H9 (cell line): ENCODE measurements at regions not wholly inside any gene's neighbourhood (a gene's known extent, or its start where the extent isn't known, plus 50 kb on each side); places are given as distances from the start of the nearest gene placed in this dataset.

Experiments used
- DNase-seq: peaks from one replicate; pipeline ENCODE4 v3.0.0-alpha.2; 2017
- H2AFZ ChIP-seq: one replicate; pipeline ENCODE4 v1.6.1; 2013; ENCODE audit warnings: mild to moderate bottlenecking, low read length, control low read depth, moderate library complexity
- H2AK5ac ChIP-seq: 2 replicates; pipeline ENCODE4 v1.6.1; 2013; ENCODE audit warnings: low read length, control low read depth, mixed read lengths; ENCODE audit not compliant: insufficient read length
- H2BK120ac ChIP-seq: one replicate; pipeline ENCODE4 v1.6.1; 2013; ENCODE audit warnings: low read depth, mild to moderate bottlenecking, low read length, control low read depth, inconsistent platforms; ENCODE audit not compliant: poor library complexity, severe bottlenecking
- H2BK12ac ChIP-seq: 2 replicates; pipeline ENCODE4 v1.6.1; 2013; ENCODE audit warnings: low read length, control low read depth, mixed read lengths, low read depth; ENCODE audit not compliant: insufficient read length
- H2BK15ac ChIP-seq: 2 replicates; pipeline ENCODE4 v1.6.1; 2013; ENCODE audit warnings: low read depth, low read length, control low read depth
- H2BK20ac ChIP-seq: one replicate; pipeline ENCODE4 v1.6.1; 2013; ENCODE audit warnings: low read depth, mild to moderate bottlenecking, low read length, control low read depth, inconsistent platforms; ENCODE audit not compliant: poor library complexity, severe bottlenecking
- H2BK5ac ChIP-seq: 2 replicates; pipeline ENCODE4 v1.6.1; 2013; ENCODE audit warnings: low read length, control low read depth, mixed read lengths; ENCODE audit not compliant: insufficient read length
- H3K14ac ChIP-seq: 2 replicates; pipeline ENCODE4 v1.6.1; 2013; ENCODE audit warnings: low read length, control low read depth; ENCODE audit not compliant: insufficient read depth
- H3K18ac ChIP-seq: 2 replicates; pipeline ENCODE4 v1.6.1; 2013; ENCODE audit warnings: low read depth, mild to moderate bottlenecking, mixed read lengths, low read length, control low read depth; ENCODE audit not compliant: insufficient read length
- H3K23ac ChIP-seq: 2 replicates; pipeline ENCODE4 v1.6.1; 2013; ENCODE audit warnings: low read length, control low read depth, mixed read lengths, low read depth; ENCODE audit not compliant: insufficient read length
- H3K23me2 ChIP-seq: 2 replicates; pipeline ENCODE4 v1.6.1; 2013; ENCODE audit warnings: low read depth, mild to moderate bottlenecking, mixed read lengths, low read length, control low read depth; ENCODE audit not compliant: insufficient read length, poor library complexity, severe bottlenecking
- H3K27ac ChIP-seq: 2 replicates; pipeline ENCODE4 v1.5.1; 2013; ENCODE audit warnings: low read length, control low read depth, mixed read lengths, low read depth; ENCODE audit not compliant: insufficient read length
- H3K27me3 ChIP-seq: 2 replicates; pipeline ENCODE4 v1.6.1; 2013; ENCODE audit warnings: low read length, control low read depth, inconsistent platforms; ENCODE audit not compliant: insufficient read depth
- H3K4ac ChIP-seq: 2 replicates; pipeline ENCODE4 v1.6.1; 2013; ENCODE audit warnings: low read depth, mild to moderate bottlenecking, control low read depth, inconsistent platforms, low read length, moderate library complexity
- H3K4me1 ChIP-seq: 2 replicates; pipeline ENCODE4 v1.6.1; 2013; ENCODE audit warnings: low read length, control low read depth, inconsistent platforms; ENCODE audit not compliant: insufficient read depth
- H3K4me2 ChIP-seq: 2 replicates; pipeline ENCODE4 v1.6.1; 2013; ENCODE audit warnings: low read length, control low read depth, mixed read lengths; ENCODE audit not compliant: insufficient read length, insufficient read depth
- H3K56ac ChIP-seq: 2 replicates; pipeline ENCODE4 v1.6.1; 2013; ENCODE audit warnings: low read depth, mild to moderate bottlenecking, mixed read lengths, low read length, control low read depth; ENCODE audit not compliant: insufficient read length
- H3K79me1 ChIP-seq: 2 replicates; pipeline ENCODE4 v1.6.1; 2013; ENCODE audit warnings: low read depth, mild to moderate bottlenecking, moderate library complexity, low read length, control low read depth, inconsistent platforms; ENCODE audit not compliant: insufficient read depth, poor library complexity, severe bottlenecking
- H3K79me2 ChIP-seq: 2 replicates; pipeline ENCODE4 v1.6.1; 2013; ENCODE audit warnings: low read length, control low read depth, inconsistent platforms; ENCODE audit not compliant: insufficient read depth
- H3K9ac ChIP-seq: 2 replicates; pipeline ENCODE4 v1.6.1; 2013; ENCODE audit warnings: low read length, control low read depth, mixed read lengths; ENCODE audit not compliant: insufficient read length; ENCODE audit errors: extremely low read depth
- H3K9me3 ChIP-seq: one replicate; pipeline ENCODE4 v1.6.1; 2013; ENCODE audit warnings: low read depth, low read length, inconsistent platforms; ENCODE audit not compliant: control insufficient read depth
- H3T11ph ChIP-seq: one replicate; pipeline ENCODE4 v1.6.1; 2013; ENCODE audit warnings: mild to moderate bottlenecking, low read length, control low read depth, inconsistent platforms
- H4K20me1 ChIP-seq: one replicate; pipeline ENCODE4 v1.6.1; 2013; ENCODE audit not compliant: control insufficient read depth, insufficient read length, insufficient read depth
- H4K5ac ChIP-seq: 2 replicates; pipeline ENCODE4 v1.6.1; 2013; ENCODE audit warnings: low read depth, mild to moderate bottlenecking, mixed read lengths, low read length, control low read depth; ENCODE audit not compliant: insufficient read length
- H4K8ac ChIP-seq: replicated peaks from 2 replicates; pipeline ENCODE4 v1.6.1; 2013; ENCODE audit warnings: low read length, control low read depth, mixed read lengths, low read depth; ENCODE audit not compliant: insufficient read length
- H4K91ac ChIP-seq: 2 replicates; pipeline ENCODE4 v1.6.1; 2013; ENCODE audit warnings: low read depth, mild to moderate bottlenecking, moderate library complexity, mixed read lengths, low read length, control low read depth; ENCODE audit not compliant: insufficient read length
- H3K27ac Mint-ChIP-seq, 3 experiments: 2 replicates in 2 of 3; 3 replicates in 1 of 3; pipeline ENCODE4 v1.8.0; 2020 to 2021; ENCODE audit warnings: mixed read lengths in 3 of 3, mild to moderate bottlenecking in 1 of 3, moderate library complexity in 1 of 3
- H3K27me3 Mint-ChIP-seq: 2 replicates; pipeline ENCODE4 v1.8.0; 2021; ENCODE audit warnings: low read depth, mild to moderate bottlenecking, moderate library complexity, mixed read lengths
- H3K36me3 Mint-ChIP-seq, 3 experiments: 2 replicates in 2 of 3; 3 replicates in 1 of 3; pipeline ENCODE4 v1.8.0; 2020 to 2021; ENCODE audit warnings: low read depth in 3 of 3, mixed read lengths in 3 of 3; ENCODE audit not compliant: insufficient read depth in 1 of 3
- H3K4me1 Mint-ChIP-seq, 2 experiments: 2 replicates each; pipeline ENCODE4 v1.8.0; 2020; ENCODE audit warnings: mixed read lengths in 2 of 2
- H3K4me3 Mint-ChIP-seq, 2 experiments: 2 replicates in 1 of 2; 3 replicates in 1 of 2; pipeline ENCODE4 v1.8.0; 2020 to 2021; ENCODE audit warnings: mild to moderate bottlenecking in 2 of 2, mixed read lengths in 2 of 2, moderate library complexity in 1 of 2
- H3K9me3 Mint-ChIP-seq, 2 experiments: 2 replicates in 1 of 2; 3 replicates in 1 of 2; pipeline ENCODE4 v1.8.0; 2020; ENCODE audit warnings: mild to moderate bottlenecking in 2 of 2, mixed read lengths in 2 of 2, moderate library complexity in 1 of 2
- CTCF ChIP-seq: fragments of 200-600 bp; sonication (generic); conservative IDR thresholded peaks from 3 replicates; pipeline ENCODE4 v1.8.0; 2021; ENCODE audit warnings: antibody characterized with exemption, mild to moderate bottlenecking
- WGBS: extraction: QIAGEN DNeasy Blood & Tissue Kit; methylation state at CpG from one replicate; pipeline ENCODE4 v1.1.7; 2013; ENCODE audit warnings: missing lambda C conversion rate, low lambda C conversion rate, mixed read lengths; ENCODE audit not compliant: insufficient read length; ENCODE audit errors: extremely low coverage; 5-methylcytosine and 5-hydroxymethylcytosine counted together

- no peak overlapping the region for H2AK5ac ChIP-seq
- no peak overlapping the region for H3K4me3 Mint-ChIP-seq
- WGBS: no CpG with 5 or more reads among the region's 4 CpGs
- no peak overlapping the region for H3K27ac ChIP-seq
- H3K56ac ChIP-seq: no peak overlapping the region
- H4K8ac ChIP-seq: no peak overlapping the region
- no peak overlapping the region for H3K23ac ChIP-seq
- H3K27me3 Mint-ChIP-seq: peaks cover 50% of the 10 kb centered on the region
- peak overlapping the region in 1 of 3 experiments; percentile 45; a peak in 1 of 7 replicates for H3K27ac Mint-ChIP-seq
- H2AFZ ChIP-seq: no peak overlapping the region
- peaks cover 13 to 21% of the 10 kb centered on the region in 2 experiments for H3K4me1 Mint-ChIP-seq
- no peak overlapping the region for H3K18ac ChIP-seq
- H3K9ac ChIP-seq: no peak overlapping the region
- H3K27me3 ChIP-seq: no peaks in the 10 kb centered on the region
- H3K9me3 ChIP-seq: no peaks in the 10 kb centered on the region
- no peaks in the 10 kb centered on the region for H3K79me2 ChIP-seq
- no peak overlapping the region for H2BK5ac ChIP-seq
- H3K9me3 Mint-ChIP-seq: no peaks in the 10 kb centered on the region; a peak in 1 of 5 replicates
- no peak overlapping the region for H2BK120ac ChIP-seq
- H3K4ac ChIP-seq: no peak overlapping the region
- no peak overlapping the region for H3K14ac ChIP-seq
- no peak overlapping the region for H2BK15ac ChIP-seq
- TF ChIP-seq CTCF: no peak
- H3K4me1 ChIP-seq: no peaks in the 10 kb centered on the region
- no peak overlapping the region for H3K4me2 ChIP-seq
- no peaks in the 10 kb centered on the region for H3K79me1 ChIP-seq
- no peaks in the 10 kb centered on the region for H3K23me2 ChIP-seq
- no peak for DNase-seq
- H3T11ph ChIP-seq: no peak overlapping the region
- H4K20me1 ChIP-seq: no peaks in the 10 kb centered on the region
- H4K5ac ChIP-seq: no peak overlapping the region
- H2BK20ac ChIP-seq: no peak overlapping the region
- H2BK12ac ChIP-seq: no peak overlapping the region
- H4K91ac ChIP-seq: no peak overlapping the region
- H3K36me3 Mint-ChIP-seq: no peaks in the 10 kb centered on the region; a peak in 1 of 7 replicates
Measured at GRCh38 chr11:64482588-64482987, 73.2 kb upstream of the SLC22A11 start.
